NCI-H1417 (cell line): ENCODE measurements at regions not wholly inside any gene's neighbourhood (a gene's known extent, or its start where the extent isn't known, plus 50 kb on each side); places are given as distances from the start of the nearest gene placed in this dataset.

ENCODE experiments used
- DNase-seq, 3 experiments: peaks; one replicate each; lab custom pipeline; 2025; lab: John Stamatoyannopoulos, UW

GRCh38 chr4:101418466-101418865 lies 71.1 kb upstream of the PPP3CA start:
- no peak for DNase-seq

DNA sequence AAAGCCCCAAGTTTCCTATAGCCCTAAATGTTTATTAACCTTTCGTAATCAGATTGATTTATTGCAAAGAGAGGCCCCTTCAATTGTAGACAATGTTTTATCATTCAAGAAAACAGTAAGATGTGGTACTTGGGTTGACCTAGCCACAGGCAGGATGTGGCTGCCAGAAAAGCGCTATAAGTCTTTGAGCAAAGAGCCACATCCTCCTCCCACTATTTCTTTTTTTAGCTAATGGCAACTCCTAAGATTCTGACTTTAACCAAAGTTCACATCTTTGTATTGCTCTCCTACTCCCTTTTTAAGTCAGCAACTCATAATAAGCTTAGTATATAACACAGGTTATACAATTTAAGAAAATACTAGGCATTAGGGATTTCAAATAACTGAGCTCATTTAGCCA lies 70.7 kb upstream of the PPP3CA start:
- no peak for DNase-seq

DNA sequence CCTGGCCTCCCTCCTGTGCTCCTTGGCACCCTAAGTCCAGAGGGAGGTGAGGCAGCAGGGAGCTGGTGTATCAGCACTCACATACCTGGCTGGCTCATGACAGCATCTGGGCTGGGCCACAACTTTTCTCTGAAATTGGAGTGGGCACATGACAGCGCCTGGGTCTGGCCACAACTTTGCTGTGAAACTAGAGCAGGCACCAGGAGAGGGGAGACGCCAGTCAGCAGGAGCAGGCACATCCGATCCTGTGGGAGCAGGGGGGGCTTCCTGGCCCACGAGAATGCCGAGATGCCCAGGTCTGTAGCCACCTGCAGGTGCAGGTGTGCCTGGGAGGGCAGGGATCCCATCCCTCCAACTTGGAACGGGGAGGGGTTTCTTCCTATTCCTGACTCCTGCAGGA lies 69.7 kb upstream of the PPP3CA start:
- DNase-seq, result no peak

DNA sequence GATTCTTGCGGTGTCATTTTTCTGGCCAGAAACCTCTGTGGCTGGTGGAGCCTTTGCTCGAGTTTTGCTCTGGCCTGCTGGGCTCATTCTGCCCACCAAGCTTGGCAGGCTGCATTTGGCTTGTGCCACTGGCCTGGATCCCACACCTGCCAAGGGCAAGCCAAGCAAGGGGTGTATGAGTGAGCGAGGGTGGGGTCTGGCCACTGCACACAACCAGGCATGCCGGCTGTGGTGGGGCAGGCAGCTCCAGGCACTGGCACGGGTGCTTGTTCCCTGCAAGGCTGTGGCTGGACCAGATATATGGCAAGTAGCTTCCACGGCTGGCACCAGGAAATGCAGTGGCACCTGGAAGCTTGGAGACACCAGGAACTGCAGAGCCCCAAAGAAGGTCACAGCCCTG lies 68.6 kb upstream of the PPP3CA start:
- DNase-seq, result no peak

DNA sequence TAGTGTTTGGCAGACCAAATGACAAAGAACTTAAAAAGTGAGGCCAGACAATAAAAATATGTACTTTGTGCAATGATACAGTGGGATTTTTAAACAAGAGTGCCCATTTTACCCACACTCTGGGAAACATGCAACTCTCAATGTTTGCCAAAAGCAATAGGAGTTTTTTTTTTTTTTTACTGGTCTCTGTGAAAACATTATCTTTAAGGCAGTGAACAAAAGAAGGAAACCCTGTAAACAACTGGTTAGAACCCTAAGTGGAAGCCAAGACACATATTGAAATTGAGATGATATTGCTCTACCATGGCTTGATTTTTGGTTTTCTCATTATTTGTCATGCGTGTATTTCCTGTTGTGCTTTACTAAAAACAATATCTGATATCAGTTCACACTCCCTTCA lies 67.2 kb upstream of the PPP3CA start:
- no peak for DNase-seq

GRCh38 chr4:101411926-101412325 lies 64.6 kb upstream of the PPP3CA start:
- no peak for DNase-seq

GRCh38 chr4:101411281-101411910 lies 64.1 kb upstream of the PPP3CA start:
- DNase-seq, result peak in 2 of 3 experiments; percentile 32 to 68

- DNase-seq, result no peak
Observed at GRCh38 chr4:101400096-101400495, 52.8 kb upstream of the PPP3CA start.

- no peak for DNase-seq
Observed at GRCh38 chr4:101398807-101399206, 51.5 kb upstream of the PPP3CA start.
